HCT116 (cell line): ENCODE measurements at regions not wholly inside any gene's neighbourhood (a gene's known extent, or its start where the extent isn't known, plus 50 kb on each side); places are given as distances from the start of the nearest gene placed in this dataset.

Experiments used
- ATAC-seq: fragments of 200-7000 bp; cut with Tn5 transposase; 2 replicates; pipeline ENCODE4 v1.9.1; 2020; ENCODE audit warnings: mild to moderate bottlenecking, moderate library complexity
- BruUV-seq: library from RNA; stranded (reverse); fragments of 400-500 nt; replicated peaks from 2 replicates; lab custom pipeline; 2021; lab: Mats Ljungman, UMichigan
- CTCF ChIA-PET: fragments of 300-600 bp; sonication (Branson Sonifier 250); formaldehyde crosslinking; loops from one replicate; lab custom pipeline; 2021; ENCODE audit warnings: antibody characterized with exemption; lab: Charles Lee
- POLR2A ChIA-PET: fragments of 300-600, 350-600 bp; sonication (Branson Sonifier 250); formaldehyde crosslinking; loops from one replicate; lab custom pipeline; 2021; ENCODE audit warnings: antibody characterized with exemption; lab: Charles Lee
- RAD21 ChIA-PET, 2 experiments: fragments of 300-600 bp; sonication (Branson Sonifier 250); formaldehyde crosslinking; loops; one replicate each; lab custom pipeline; 2023; ENCODE audit warnings: low total read pairs in 2 of 2; ENCODE audit not compliant: uncharacterized antibody in 2 of 2, unreplicated experiment in 2 of 2, low non-redundant PET in 1 of 2; lab: Charles Lee
- DNase-seq: peaks from one replicate; pipeline ENCODE4 v3.0.0-alpha.2; 2010; ENCODE audit warnings: low read depth, low spot score
- H2AFZ ChIP-seq: fragments of 200-600 bp; shearing (Covaris generic), sonication (generic); 2 replicates; pipeline ENCODE4 v1.6.1; 2017; ENCODE audit warnings: low read depth, mixed run types, mixed read lengths, antibody characterized with exemption, low read length; ENCODE audit not compliant: poor library complexity, severe bottlenecking
- H3K27ac ChIP-seq: 2 replicates; pipeline ENCODE4 v1.5.1; 2012; ENCODE audit warnings: low read depth, low read length
- H3K27me3 ChIP-seq: fragments of 200-600 bp; sonication (generic); 2 replicates; pipeline ENCODE4 v1.6.1; 2016; ENCODE audit warnings: mixed run types, low read length, mixed read lengths; ENCODE audit not compliant: insufficient read depth
- H3K36me3 ChIP-seq, 2 experiments: fragments of 200-500 bp in 1 of 2; fragments of 200-600 bp in 1 of 2; sonication (Bioruptor generic) in 1 of 2; sonication (generic) in 1 of 2; 2 replicates each; pipeline versions ENCODE4 v1.5.1 to v1.6.1; 2014 to 2016; ENCODE audit warnings: low read length in 2 of 2, inconsistent platforms in 1 of 2, mixed read lengths in 1 of 2, mixed run types in 1 of 2; ENCODE audit not compliant: insufficient read depth in 2 of 2, control insufficient read depth in 1 of 2
- H3K4me1 ChIP-seq, 2 experiments: fragments of 200-600 bp in 1 of 2; sonication (generic) in 1 of 2; 2 replicates each; pipeline versions ENCODE4 v1.5.1 to v1.6.1; 2012 to 2017; ENCODE audit warnings: low read length in 2 of 2, inconsistent platforms in 1 of 2, mild to moderate bottlenecking in 1 of 2, mixed read lengths in 1 of 2, mixed run types in 1 of 2, moderate library complexity in 1 of 2; ENCODE audit not compliant: insufficient read depth in 2 of 2, control insufficient read depth in 1 of 2
- H3K4me2 ChIP-seq: fragments of 200-600 bp; sonication (generic); 2 replicates; pipeline ENCODE4 v1.6.1; 2017; ENCODE audit warnings: mixed run types, low read length, mixed read lengths
- H3K4me3 ChIP-seq, 2 experiments: fragments of 200-600 bp in 1 of 2; sonication (generic) in 1 of 2; replicated peaks in 1 of 2; 2 replicates each; pipeline ENCODE4 v1.5.1; 2011 to 2016; ENCODE audit warnings: low read length in 2 of 2, control low read depth in 1 of 2, low read depth in 1 of 2, mild to moderate bottlenecking in 1 of 2, mixed read lengths in 1 of 2, mixed run types in 1 of 2
- H3K79me2 ChIP-seq: fragments of 200-600 bp; sonication (generic); 2 replicates; pipeline ENCODE4 v1.6.1; 2017; ENCODE audit warnings: mild to moderate bottlenecking, mixed run types, low read length, moderate library complexity, mixed read lengths; ENCODE audit not compliant: insufficient read depth
- H3K9ac ChIP-seq: fragments of 200-600 bp; sonication (generic); 2 replicates; pipeline ENCODE4 v1.6.1; 2016; ENCODE audit warnings: low read length, mixed read lengths
- H3K9me2 ChIP-seq: fragments of 200-600 bp; sonication (generic), shearing (Covaris generic); 2 replicates; pipeline ENCODE4 v1.6.1; 2017; ENCODE audit warnings: mixed run types, mild to moderate bottlenecking, moderate library complexity; ENCODE audit not compliant: insufficient read depth
- H3K9me3 ChIP-seq, 2 experiments: fragments of 200-500 bp in 1 of 2; fragments of 200-600 bp in 1 of 2; sonication (Bioruptor generic) in 1 of 2; sonication (generic) in 1 of 2; 2 replicates each; pipeline ENCODE4 v1.6.1; 2014 to 2017; ENCODE audit warnings: low read length in 2 of 2, mixed read lengths in 2 of 2, inconsistent platforms in 1 of 2, low read depth in 1 of 2, mild to moderate bottlenecking in 1 of 2, mixed run types in 1 of 2, moderate library complexity in 1 of 2; ENCODE audit not compliant: control insufficient read depth in 1 of 2, insufficient read depth in 1 of 2
- H4K20me1 ChIP-seq: fragments of 200-600 bp; sonication (generic), shearing (Covaris generic); 2 replicates; pipeline ENCODE4 v1.6.1; 2017; ENCODE audit warnings: mixed run types, mild to moderate bottlenecking, moderate library complexity; ENCODE audit not compliant: insufficient read depth
- CBX3 ChIP-seq: IDR thresholded peaks from 2 replicates; pipeline ENCODE4 v1.6.1; 2012; ENCODE audit warnings: low read depth
- CEBPB ChIP-seq: IDR thresholded peaks from 2 replicates; pipeline ENCODE4 v1.6.1; 2012; ENCODE audit warnings: low read depth
- ELF1 ChIP-seq: IDR thresholded peaks from 2 replicates; pipeline ENCODE4 v1.6.1; 2012; ENCODE audit warnings: low read depth, borderline replicate concordance
- EZH2 ChIP-seq: fragments of 200-600 bp; sonication (generic); IDR thresholded peaks from 2 replicates; pipeline ENCODE4 v1.6.1; 2017; ENCODE audit warnings: antibody characterized with exemption, mixed run types
- FOSL1 ChIP-seq: IDR thresholded peaks from 2 replicates; pipeline ENCODE4 v1.6.1; 2012; ENCODE audit warnings: low read depth
- JUND ChIP-seq: IDR thresholded peaks from 2 replicates; pipeline ENCODE4 v1.6.1; 2012
- POLR2A ChIP-seq: IDR thresholded peaks from 2 replicates; pipeline ENCODE4 v1.7.0; 2011; ENCODE audit warnings: borderline replicate concordance; ENCODE audit not compliant: insufficient read depth, insufficient read length; ENCODE audit errors: extremely low read depth
- POLR2AphosphoS5 ChIP-seq: IDR thresholded peaks from 2 replicates; pipeline ENCODE4 v1.6.1; 2011; ENCODE audit warnings: mild to moderate bottlenecking, low read depth, low read length, moderate library complexity
- RAD21 ChIP-seq: IDR thresholded peaks from 2 replicates; pipeline ENCODE4 v1.6.1; 2012; ENCODE audit warnings: low read depth, mild to moderate bottlenecking
- SIN3A ChIP-seq: IDR thresholded peaks from 2 replicates; pipeline ENCODE4 v1.6.1; 2012; ENCODE audit warnings: low read depth
- SP1 ChIP-seq: IDR thresholded peaks from 2 replicates; pipeline ENCODE4 v1.6.1; 2012; ENCODE audit warnings: low read depth
- SRF ChIP-seq: IDR thresholded peaks from 2 replicates; pipeline ENCODE4 v1.6.1; 2012; ENCODE audit warnings: low read depth
- TCF7L2 ChIP-seq: IDR thresholded peaks from 2 replicates; pipeline ENCODE4 v1.7.0; 2011; ENCODE audit warnings: borderline replicate concordance, inconsistent platforms; ENCODE audit not compliant: insufficient read depth, insufficient read length; ENCODE audit errors: extremely low read depth
- YY1 ChIP-seq: IDR thresholded peaks from 2 replicates; pipeline ENCODE4 v1.6.1; 2011; ENCODE audit warnings: low read length, low read depth, moderate library complexity, mild to moderate bottlenecking; ENCODE audit not compliant: insufficient replicate concordance; ENCODE audit errors: extremely low read depth
- ZFX ChIP-seq: fragments of 450-650 bp; IDR thresholded peaks from 2 replicates; pipeline ENCODE4 v1.6.1; 2017
- ZNF274 ChIP-seq: fragments of 200-500 bp; sonication (Bioruptor generic); IDR thresholded peaks from 2 replicates; pipeline ENCODE4 v1.6.1; 2014; ENCODE audit warnings: mild to moderate bottlenecking, low read depth, low read length, inconsistent platforms
- intact Hi-C: fragments of 100-400 bp; cut with micrococcal nuclease; formaldehyde crosslinking; loops from 2 replicates; pipeline ENCODE4 v1.10.0; 2022
- TF ChIP-seq, protein P1 (sequence below): IDR thresholded peaks from 2 replicates; pipeline ENCODE4 v1.6.1; 2012; ENCODE audit warnings: low read depth
- TF ChIP-seq, protein P2 (sequence below): IDR thresholded peaks from 2 replicates; pipeline ENCODE4 v1.6.1; 2011; ENCODE audit warnings: mild to moderate bottlenecking, low read length, moderate library complexity; ENCODE audit not compliant: insufficient replicate concordance; ENCODE audit errors: extremely low read depth
- TF ChIP-seq, protein P3 (sequence below), 3 experiments: fragments of 200-600 bp in 1 of 3; sonication (generic) in 1 of 3; IDR thresholded peaks in 2 of 3; conservative IDR thresholded peaks in 1 of 3; 2 replicates each; pipeline ENCODE4 v1.5.1; 2012 to 2017; ENCODE audit warnings: low read depth in 2 of 3, low read length in 2 of 3, antibody characterized with exemption in 1 of 3, borderline replicate concordance in 1 of 3, control low read depth in 1 of 3, mild to moderate bottlenecking in 1 of 3, mixed read lengths in 1 of 3, mixed run types in 1 of 3, moderate library complexity in 1 of 3; ENCODE audit not compliant: insufficient read depth in 1 of 3
- TF ChIP-seq, protein P4 (sequence below): IDR thresholded peaks from 2 replicates; pipeline ENCODE4 v1.6.1; 2012

DNA sequence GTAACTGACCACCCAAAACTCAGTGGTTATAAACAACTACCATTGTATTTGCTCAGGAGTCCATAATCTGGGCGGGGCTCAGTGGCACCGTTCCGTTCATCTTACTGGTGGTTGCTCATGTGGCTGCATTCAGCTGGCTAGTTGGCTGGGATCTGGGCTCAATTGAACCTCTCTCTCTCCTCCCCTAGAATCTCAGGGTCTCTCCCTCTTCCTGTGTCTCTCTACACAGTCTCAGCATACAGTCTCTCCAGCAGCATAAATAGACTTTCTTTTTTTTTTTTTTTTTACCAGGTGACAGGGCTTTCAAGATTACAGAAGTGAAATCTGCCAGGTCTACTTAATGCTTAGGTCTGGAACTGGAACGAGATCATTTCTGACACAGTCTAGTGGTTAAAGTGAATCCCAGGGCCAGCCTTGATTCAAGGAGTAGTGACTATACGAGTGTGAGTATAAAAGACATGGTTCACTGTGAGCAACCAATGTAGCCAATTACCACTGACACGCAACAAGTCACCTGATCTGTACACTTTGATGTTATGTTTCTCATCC, 193.7 kb upstream of the ESRRG start:
- no TSS peak for BruUV-seq
- Histone ChIP-seq H3K27me3 (no peaks in the 10 kb centered on the region), H3K4me3 (no peak overlapping the region), H3K27ac (no peak overlapping the region), H3K36me3 (no peaks in the 10 kb centered on the region), H3K4me1 (no peaks in the 10 kb centered on the region)
- DNase-seq: no peak
- intact Hi-C loops: no loop called here
- no peak for TF ChIP-seq YY1
- TF ChIP-seq JUND: no peak
- TF ChIP-seq RAD21: no peak
- TF ChIP-seq ZNF274: no peak
- TF ChIP-seq SRF: no peak
- TF ChIP-seq, protein P1, sequence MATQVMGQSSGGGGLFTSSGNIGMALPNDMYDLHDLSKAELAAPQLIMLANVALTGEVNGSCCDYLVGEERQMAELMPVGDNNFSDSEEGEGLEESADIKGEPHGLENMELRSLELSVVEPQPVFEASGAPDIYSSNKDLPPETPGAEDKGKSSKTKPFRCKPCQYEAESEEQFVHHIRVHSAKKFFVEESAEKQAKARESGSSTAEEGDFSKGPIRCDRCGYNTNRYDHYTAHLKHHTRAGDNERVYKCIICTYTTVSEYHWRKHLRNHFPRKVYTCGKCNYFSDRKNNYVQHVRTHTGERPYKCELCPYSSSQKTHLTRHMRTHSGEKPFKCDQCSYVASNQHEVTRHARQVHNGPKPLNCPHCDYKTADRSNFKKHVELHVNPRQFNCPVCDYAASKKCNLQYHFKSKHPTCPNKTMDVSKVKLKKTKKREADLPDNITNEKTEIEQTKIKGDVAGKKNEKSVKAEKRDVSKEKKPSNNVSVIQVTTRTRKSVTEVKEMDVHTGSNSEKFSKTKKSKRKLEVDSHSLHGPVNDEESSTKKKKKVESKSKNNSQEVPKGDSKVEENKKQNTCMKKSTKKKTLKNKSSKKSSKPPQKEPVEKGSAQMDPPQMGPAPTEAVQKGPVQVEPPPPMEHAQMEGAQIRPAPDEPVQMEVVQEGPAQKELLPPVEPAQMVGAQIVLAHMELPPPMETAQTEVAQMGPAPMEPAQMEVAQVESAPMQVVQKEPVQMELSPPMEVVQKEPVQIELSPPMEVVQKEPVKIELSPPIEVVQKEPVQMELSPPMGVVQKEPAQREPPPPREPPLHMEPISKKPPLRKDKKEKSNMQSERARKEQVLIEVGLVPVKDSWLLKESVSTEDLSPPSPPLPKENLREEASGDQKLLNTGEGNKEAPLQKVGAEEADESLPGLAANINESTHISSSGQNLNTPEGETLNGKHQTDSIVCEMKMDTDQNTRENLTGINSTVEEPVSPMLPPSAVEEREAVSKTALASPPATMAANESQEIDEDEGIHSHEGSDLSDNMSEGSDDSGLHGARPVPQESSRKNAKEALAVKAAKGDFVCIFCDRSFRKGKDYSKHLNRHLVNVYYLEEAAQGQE: no peak
- TF ChIP-seq, protein P2, sequence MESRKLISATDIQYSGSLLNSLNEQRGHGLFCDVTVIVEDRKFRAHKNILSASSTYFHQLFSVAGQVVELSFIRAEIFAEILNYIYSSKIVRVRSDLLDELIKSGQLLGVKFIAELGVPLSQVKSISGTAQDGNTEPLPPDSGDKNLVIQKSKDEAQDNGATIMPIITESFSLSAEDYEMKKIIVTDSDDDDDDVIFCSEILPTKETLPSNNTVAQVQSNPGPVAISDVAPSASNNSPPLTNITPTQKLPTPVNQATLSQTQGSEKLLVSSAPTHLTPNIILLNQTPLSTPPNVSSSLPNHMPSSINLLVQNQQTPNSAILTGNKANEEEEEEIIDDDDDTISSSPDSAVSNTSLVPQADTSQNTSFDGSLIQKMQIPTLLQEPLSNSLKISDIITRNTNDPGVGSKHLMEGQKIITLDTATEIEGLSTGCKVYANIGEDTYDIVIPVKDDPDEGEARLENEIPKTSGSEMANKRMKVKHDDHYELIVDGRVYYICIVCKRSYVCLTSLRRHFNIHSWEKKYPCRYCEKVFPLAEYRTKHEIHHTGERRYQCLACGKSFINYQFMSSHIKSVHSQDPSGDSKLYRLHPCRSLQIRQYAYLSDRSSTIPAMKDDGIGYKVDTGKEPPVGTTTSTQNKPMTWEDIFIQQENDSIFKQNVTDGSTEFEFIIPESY: no peak
- TF ChIP-seq POLR2AphosphoS5: no peak
- TF ChIP-seq EZH2: no peak
- TF ChIP-seq SP1: no peak
- no peak for TF ChIP-seq CEBPB
- TF ChIP-seq, protein P3, sequence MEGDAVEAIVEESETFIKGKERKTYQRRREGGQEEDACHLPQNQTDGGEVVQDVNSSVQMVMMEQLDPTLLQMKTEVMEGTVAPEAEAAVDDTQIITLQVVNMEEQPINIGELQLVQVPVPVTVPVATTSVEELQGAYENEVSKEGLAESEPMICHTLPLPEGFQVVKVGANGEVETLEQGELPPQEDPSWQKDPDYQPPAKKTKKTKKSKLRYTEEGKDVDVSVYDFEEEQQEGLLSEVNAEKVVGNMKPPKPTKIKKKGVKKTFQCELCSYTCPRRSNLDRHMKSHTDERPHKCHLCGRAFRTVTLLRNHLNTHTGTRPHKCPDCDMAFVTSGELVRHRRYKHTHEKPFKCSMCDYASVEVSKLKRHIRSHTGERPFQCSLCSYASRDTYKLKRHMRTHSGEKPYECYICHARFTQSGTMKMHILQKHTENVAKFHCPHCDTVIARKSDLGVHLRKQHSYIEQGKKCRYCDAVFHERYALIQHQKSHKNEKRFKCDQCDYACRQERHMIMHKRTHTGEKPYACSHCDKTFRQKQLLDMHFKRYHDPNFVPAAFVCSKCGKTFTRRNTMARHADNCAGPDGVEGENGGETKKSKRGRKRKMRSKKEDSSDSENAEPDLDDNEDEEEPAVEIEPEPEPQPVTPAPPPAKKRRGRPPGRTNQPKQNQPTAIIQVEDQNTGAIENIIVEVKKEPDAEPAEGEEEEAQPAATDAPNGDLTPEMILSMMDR (IDR thresholded peaks at IDR 0.05 in 2 of 3, conservative IDR thresholded peaks at IDR 0.05 in 1 of 3; ENCODE audit: borderline replicate concordance in 1 of 3, insufficient read depth in 1 of 3, low read depth in 2 of 3, low read length in 2 of 3): no peak
- no peak for TF ChIP-seq ELF1
- TF ChIP-seq ZFX: no peak
- TF ChIP-seq, protein P4, sequence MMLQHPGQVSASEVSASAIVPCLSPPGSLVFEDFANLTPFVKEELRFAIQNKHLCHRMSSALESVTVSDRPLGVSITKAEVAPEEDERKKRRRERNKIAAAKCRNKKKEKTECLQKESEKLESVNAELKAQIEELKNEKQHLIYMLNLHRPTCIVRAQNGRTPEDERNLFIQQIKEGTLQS: no peak
- TF ChIP-seq POLR2A: no peak
- TF ChIP-seq TCF7L2: no peak
- TF ChIP-seq CBX3: no peak
- TF ChIP-seq FOSL1: no peak
- no peak for TF ChIP-seq SIN3A
- TF ChIP-seq, all 23 proteins: peak for 0
- no peaks in the 10 kb centered on the region for H3K9me2 ChIP-seq
- H3K4me2 ChIP-seq: no peak overlapping the region
- CTCF ChIA-PET: no interaction called here
- no peaks in the 10 kb centered on the region for H3K79me2 ChIP-seq
- RAD21 ChIA-PET: no interaction called here
- no peaks in the 10 kb centered on the region for H4K20me1 ChIP-seq
- no peak overlapping the region for H3K9ac ChIP-seq
- ATAC-seq: no peak
- POLR2A ChIA-PET: no interaction called here
- no peak overlapping the region for H2AFZ ChIP-seq
- peaks cover 0 to 3% of the 10 kb centered on the region in 2 experiments; a peak in 1 of 4 replicates for H3K9me3 ChIP-seq
